Breast epithelium (tissue), 4 donors: ENCODE measurements at regions not wholly inside any gene's neighbourhood (a gene's known extent, or its start where the extent isn't known, plus 50 kb on each side); places are given as distances from the start of the nearest gene placed in this dataset.

Experiments used
- DNase-seq, 2 donors: peaks; one replicate each; pipeline ENCODE4 v3.0.0-alpha.2; 2019; ENCODE audit warnings: low spot score in 2 of 2
- H3K27ac ChIP-seq, 2 donors: fragments of 200-600 bp; sonication (generic) in 1 of 2; one replicate each; pipeline ENCODE4 v1.5.1; 2016 to 2019; ENCODE audit warnings: mild to moderate bottlenecking in 1 of 2
- H3K27me3 ChIP-seq, 2 donors: fragments of 200-600 bp; sonication (generic) in 1 of 2; one replicate each; pipeline versions ENCODE4 v1.5.1 to v1.6.0; 2017 to 2019; ENCODE audit warnings: control low read depth in 1 of 2, mild to moderate bottlenecking in 1 of 2
- H3K36me3 ChIP-seq: fragments of 200-600 bp; one replicate; pipeline ENCODE4 v1.5.1; 2019
- H3K4me1 ChIP-seq, 2 donors: fragments of 200-600 bp; sonication (generic); one replicate each; pipeline ENCODE4 v1.5.1; 2016 to 2019; ENCODE audit warnings: control low read depth in 1 of 2
- H3K4me3 ChIP-seq, 3 donors: fragments of 200-600 bp; sonication (generic); 1 replicate in 2 of 3; 2 replicates in 1 of 3; pipeline ENCODE4 v1.5.1; 2016 to 2019; ENCODE audit warnings: mild to moderate bottlenecking in 3 of 3, moderate library complexity in 2 of 3
- H3K9me3 ChIP-seq, 2 donors: fragments of 200-600 bp; sonication (generic) in 1 of 2; one replicate each; pipeline ENCODE4 v1.5.1; 2016 to 2019; ENCODE audit warnings: control low read depth in 1 of 2
- POLR2A ChIP-seq: fragments of 450-650 bp; IDR thresholded peaks from one replicate; pipeline ENCODE4 v1.6.1; 2016; ENCODE audit warnings: antibody characterized with exemption, mild to moderate bottlenecking, moderate library complexity
- POLR2AphosphoS5 ChIP-seq, 3 donors: sonication (generic); formaldehyde crosslinking; IDR thresholded peaks; one replicate each; pipeline ENCODE4 v1.6.1; 2017; ENCODE audit warnings: antibody characterized with exemption in 3 of 3
- intact Hi-C: fragments of 100-400 bp; cut with DNase I; formaldehyde crosslinking; loops from one replicate; pipeline ENCODE4 v1.15.1; 2023; ENCODE audit warnings: low total_unique reads
- TF ChIP-seq, protein P1 (sequence below), 3 donors: fragments of 450-650 bp; IDR thresholded peaks; one replicate each; pipeline ENCODE4 v1.5.1; 2016 to 2017; ENCODE audit warnings: antibody characterized with exemption in 3 of 3, mild to moderate bottlenecking in 3 of 3, moderate library complexity in 3 of 3

DNA sequence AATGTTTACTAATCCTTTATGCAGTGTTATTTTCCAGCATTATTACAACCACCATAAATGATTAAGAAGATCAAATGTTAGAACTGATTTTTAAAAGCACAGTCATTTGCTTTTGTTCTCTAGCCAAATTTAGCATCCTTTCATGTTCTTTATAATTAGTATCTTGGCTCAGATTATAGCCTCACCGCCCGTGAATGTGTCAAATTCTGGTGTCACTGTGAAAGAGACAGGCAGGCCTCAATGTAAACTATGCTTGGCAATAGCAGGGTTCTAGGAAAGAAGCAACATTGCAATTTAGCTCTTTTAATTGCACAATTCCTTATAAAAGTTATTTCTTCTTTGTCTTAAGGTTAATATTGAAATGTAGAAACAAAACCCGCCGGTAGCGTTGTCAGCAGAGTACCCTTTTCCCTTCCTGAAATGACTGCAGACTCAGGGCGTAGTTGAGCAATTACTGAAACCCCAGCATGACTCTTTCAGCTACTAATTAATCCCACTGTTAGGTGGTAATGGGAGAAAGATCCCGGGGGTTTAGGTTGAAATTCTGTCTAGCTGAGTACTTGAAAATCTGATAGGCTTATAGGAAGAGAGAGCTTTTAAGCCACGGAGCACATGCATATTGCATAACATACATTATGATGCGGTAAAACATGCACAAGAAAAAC, 1600.5 kb upstream of the SEL1L start:
- H3K27ac ChIP-seq, result no peak overlapping the region
- no peaks in the 10 kb centered on the region for H3K36me3 ChIP-seq
- no peak for DNase-seq
- TF ChIP-seq POLR2AphosphoS5 (IDR thresholded peaks at IDR 0.05), result no peak
- TF ChIP-seq, protein P1, sequence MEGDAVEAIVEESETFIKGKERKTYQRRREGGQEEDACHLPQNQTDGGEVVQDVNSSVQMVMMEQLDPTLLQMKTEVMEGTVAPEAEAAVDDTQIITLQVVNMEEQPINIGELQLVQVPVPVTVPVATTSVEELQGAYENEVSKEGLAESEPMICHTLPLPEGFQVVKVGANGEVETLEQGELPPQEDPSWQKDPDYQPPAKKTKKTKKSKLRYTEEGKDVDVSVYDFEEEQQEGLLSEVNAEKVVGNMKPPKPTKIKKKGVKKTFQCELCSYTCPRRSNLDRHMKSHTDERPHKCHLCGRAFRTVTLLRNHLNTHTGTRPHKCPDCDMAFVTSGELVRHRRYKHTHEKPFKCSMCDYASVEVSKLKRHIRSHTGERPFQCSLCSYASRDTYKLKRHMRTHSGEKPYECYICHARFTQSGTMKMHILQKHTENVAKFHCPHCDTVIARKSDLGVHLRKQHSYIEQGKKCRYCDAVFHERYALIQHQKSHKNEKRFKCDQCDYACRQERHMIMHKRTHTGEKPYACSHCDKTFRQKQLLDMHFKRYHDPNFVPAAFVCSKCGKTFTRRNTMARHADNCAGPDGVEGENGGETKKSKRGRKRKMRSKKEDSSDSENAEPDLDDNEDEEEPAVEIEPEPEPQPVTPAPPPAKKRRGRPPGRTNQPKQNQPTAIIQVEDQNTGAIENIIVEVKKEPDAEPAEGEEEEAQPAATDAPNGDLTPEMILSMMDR (IDR thresholded peaks at IDR 0.05), result no peak
- no peak for TF ChIP-seq POLR2A
- intact Hi-C loops, result no loop called here
- no peaks in the 10 kb centered on the region for H3K9me3 ChIP-seq
- no peaks in the 10 kb centered on the region for H3K4me1 ChIP-seq
- H3K27me3 ChIP-seq, result no peaks in the 10 kb centered on the region
- H3K4me3 ChIP-seq, result no peak overlapping the region

DNA sequence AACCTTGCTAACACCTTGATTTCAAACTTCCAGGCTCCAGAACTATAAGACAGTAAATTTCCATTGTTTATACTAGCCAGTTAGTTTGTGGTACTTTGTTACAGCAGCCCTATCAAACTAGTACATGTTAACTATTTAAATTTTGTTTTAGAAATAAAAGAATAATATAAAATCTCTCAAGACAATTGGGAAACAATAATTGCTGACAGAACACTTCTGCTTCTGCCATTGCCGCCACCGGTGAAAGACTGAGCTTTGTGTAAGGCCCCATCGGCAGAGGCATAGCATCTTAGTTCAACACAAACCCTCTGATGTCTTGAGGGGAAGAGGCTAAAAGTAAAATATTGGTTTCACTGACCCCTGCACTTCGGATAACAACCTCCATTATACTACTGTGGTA, 1607.1 kb upstream of the SEL1L start:
- Histone ChIP-seq H3K27me3 (no peaks in the 10 kb centered on the region), H3K27ac (no peak overlapping the region), H3K4me3 (no peak overlapping the region), H3K9me3 (no peaks in the 10 kb centered on the region), H3K36me3 (no peaks in the 10 kb centered on the region), H3K4me1 (no peaks in the 10 kb centered on the region)
- TF ChIP-seq POLR2A, result no peak
- no peak for TF ChIP-seq POLR2AphosphoS5 (IDR thresholded peaks at IDR 0.05)
- TF ChIP-seq, protein P1 (IDR thresholded peaks at IDR 0.05), result no peak
- intact Hi-C loops, result no loop called here
- no peak for DNase-seq

DNA sequence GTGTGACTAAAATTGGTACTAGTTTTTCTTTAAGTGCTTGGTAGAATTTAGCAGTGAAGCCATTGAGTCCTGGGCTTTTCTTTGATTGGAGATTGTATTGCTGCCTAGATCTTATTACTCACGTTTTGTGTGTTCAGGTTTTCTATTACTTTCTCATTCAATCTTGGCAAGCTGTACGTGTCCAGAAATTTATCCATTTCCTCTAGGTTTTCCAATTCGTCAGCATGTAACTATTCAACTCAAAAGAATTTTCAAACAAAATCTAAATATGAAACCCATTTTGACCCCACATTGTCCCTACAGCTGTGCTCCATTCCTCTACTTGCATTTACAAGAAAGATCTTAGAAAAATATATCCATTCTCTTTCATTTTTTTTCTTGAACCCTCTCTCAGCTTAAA, 1613.4 kb upstream of the SEL1L start:
- H3K36me3 ChIP-seq, result no peaks in the 10 kb centered on the region
- no peak overlapping the region for H3K4me3 ChIP-seq
- DNase-seq, result no peak
- TF ChIP-seq, protein P1 (IDR thresholded peaks at IDR 0.05), result no peak
- TF ChIP-seq POLR2A, result no peak
- TF ChIP-seq POLR2AphosphoS5 (IDR thresholded peaks at IDR 0.05), result no peak
- H3K27ac ChIP-seq, result no peak overlapping the region
- no peaks in the 10 kb centered on the region for H3K9me3 ChIP-seq
- H3K27me3 ChIP-seq, result no peaks in the 10 kb centered on the region
- intact Hi-C loops, result no loop called here
- no peaks in the 10 kb centered on the region for H3K4me1 ChIP-seq

DNA sequence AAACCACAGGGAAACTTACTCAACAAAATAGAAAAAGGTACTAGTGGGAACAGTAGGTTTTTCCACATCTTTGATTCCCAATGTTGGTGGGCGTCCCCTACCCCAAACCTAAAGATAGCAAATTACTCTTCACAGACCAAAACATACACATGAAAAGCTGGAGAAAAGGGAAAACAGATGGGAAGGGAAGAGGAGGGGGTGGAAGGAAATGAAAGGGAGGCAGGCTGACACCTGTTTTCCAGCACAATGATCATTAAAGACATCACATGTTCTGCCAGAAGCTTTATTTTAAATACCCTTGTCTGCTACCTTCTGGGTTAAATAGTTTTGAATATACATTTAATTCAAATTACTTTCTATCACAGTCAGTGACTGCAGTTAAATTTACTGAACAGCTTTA, 1617.9 kb upstream of the SEL1L start:
- no peak overlapping the region for H3K4me3 ChIP-seq
- no peaks in the 10 kb centered on the region for H3K27me3 ChIP-seq
- no peak for DNase-seq
- no peak overlapping the region for H3K27ac ChIP-seq
- no peaks in the 10 kb centered on the region for H3K4me1 ChIP-seq
- intact Hi-C loops, result no loop called here
- no peaks in the 10 kb centered on the region for H3K36me3 ChIP-seq
- H3K9me3 ChIP-seq, result no peaks in the 10 kb centered on the region
- TF ChIP-seq, protein P1 (IDR thresholded peaks at IDR 0.05), result no peak
- TF ChIP-seq POLR2AphosphoS5 (IDR thresholded peaks at IDR 0.05), result no peak
- no peak for TF ChIP-seq POLR2A

DNA sequence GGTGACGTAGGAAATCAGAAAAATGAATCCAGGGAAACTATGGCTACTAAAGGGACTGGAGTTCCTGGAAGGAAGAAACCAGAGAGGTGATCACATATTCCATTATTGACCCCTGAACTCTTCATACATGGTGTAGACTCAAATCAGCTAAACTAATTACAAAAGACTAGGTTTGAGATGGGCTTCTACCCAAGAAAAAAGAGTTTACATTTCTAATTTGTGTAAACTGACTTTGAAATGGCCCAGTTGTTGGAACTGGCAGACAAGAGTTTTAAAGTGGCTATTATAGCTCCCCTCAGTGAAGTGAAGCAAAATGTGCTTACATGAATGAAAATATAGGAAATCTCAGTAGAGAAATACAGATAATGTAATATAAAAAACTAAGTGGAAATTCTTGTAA, 1619.4 kb upstream of the SEL1L start:
- DNase-seq, result no peak
- H3K9me3 ChIP-seq, result no peaks in the 10 kb centered on the region
- intact Hi-C loops, result no loop called here
- no peaks in the 10 kb centered on the region for H3K27me3 ChIP-seq
- H3K4me1 ChIP-seq, result no peaks in the 10 kb centered on the region
- TF ChIP-seq, protein P1 (IDR thresholded peaks at IDR 0.05), result no peak
- TF ChIP-seq POLR2A (no peak), POLR2AphosphoS5 (IDR thresholded peaks at IDR 0.05) (no peak)
- no peaks in the 10 kb centered on the region for H3K36me3 ChIP-seq
- H3K4me3 ChIP-seq, result no peak overlapping the region
- no peak overlapping the region for H3K27ac ChIP-seq
